NT2/D1 (cell line): ENCODE measurements at regions not wholly inside any gene's neighbourhood (a gene's known extent, or its start where the extent isn't known, plus 50 kb on each side); places are given as distances from the start of the nearest gene placed in this dataset.
A peak's percentile ranks its signal among the peaks of the same experiment; 100 is the strongest.

Source experiments
- DNase-seq: peaks from one replicate; pipeline ENCODE4 v3.0.0-alpha.2; 2011; ENCODE audit warnings: low read depth, low spot score
- H3K27me3 ChIP-seq: 2 replicates; pipeline ENCODE4 v1.6.0; 2011; ENCODE audit warnings: mild to moderate bottlenecking; ENCODE audit not compliant: insufficient read length, insufficient read depth
- H3K36me3 ChIP-seq: 2 replicates; pipeline ENCODE4 v1.6.1; 2011; ENCODE audit warnings: mild to moderate bottlenecking, low read length, mixed read lengths; ENCODE audit not compliant: insufficient read depth, insufficient read length
- H3K4me1 ChIP-seq: 2 replicates; pipeline ENCODE4 v1.5.1; 2011; ENCODE audit not compliant: insufficient read depth, insufficient read length
- H3K4me3 ChIP-seq: 2 replicates; pipeline ENCODE4 v1.5.1; 2011; ENCODE audit warnings: low read depth; ENCODE audit not compliant: insufficient read length
- H3K9ac ChIP-seq: 2 replicates; pipeline ENCODE4 v1.6.0; 2011; ENCODE audit warnings: low read depth; ENCODE audit not compliant: insufficient read length
- H3K9me3 ChIP-seq: 2 replicates; pipeline ENCODE4 v1.5.1; 2011; ENCODE audit warnings: mild to moderate bottlenecking, low read length; ENCODE audit not compliant: insufficient read depth
- SUZ12 ChIP-seq: IDR thresholded peaks from 2 replicates; pipeline ENCODE4 v1.6.1; 2011; ENCODE audit not compliant: insufficient read length, insufficient read depth; ENCODE audit errors: extremely low read depth
- YY1 ChIP-seq: IDR thresholded peaks from 2 replicates; pipeline ENCODE4 v1.6.1; 2011; ENCODE audit not compliant: insufficient read length, insufficient read depth
- ZNF274 ChIP-seq: IDR thresholded peaks from 2 replicates; pipeline ENCODE4 v1.6.1; 2011; ENCODE audit warnings: mild to moderate bottlenecking, low read depth, low read length

GRCh38 chr5:15013654-15014463 is 142.3 kb upstream of the ANKH start:
- Histone ChIP-seq H3K4me3 (no peak overlapping the region), H3K27me3 (no peaks in the 10 kb centered on the region), H3K9ac (no peak overlapping the region), H3K36me3 (no peaks in the 10 kb centered on the region), H3K4me1 (no peaks in the 10 kb centered on the region), H3K9me3 (no peaks in the 10 kb centered on the region)
- TF ChIP-seq ZNF274: no peak
- peak; percentile 36 for DNase-seq

GRCh38 chr5:15012061-15012460 is 140.5 kb upstream of the ANKH start:
- no peaks in the 10 kb centered on the region for H3K36me3 ChIP-seq
- H3K4me1 ChIP-seq: no peaks in the 10 kb centered on the region

GRCh38 chr5:15010936-15011335 is 139.4 kb upstream of the ANKH start:
- Histone ChIP-seq H3K9ac (no peak overlapping the region), H3K36me3 (no peaks in the 10 kb centered on the region), H3K4me1 (no peaks in the 10 kb centered on the region), H3K27me3 (no peaks in the 10 kb centered on the region), H3K9me3 (no peaks in the 10 kb centered on the region), H3K4me3 (no peak overlapping the region)
- no peak for TF ChIP-seq ZNF274
- no peak for TF ChIP-seq SUZ12
- TF ChIP-seq YY1: no peak
- DNase-seq: no peak

More at GRCh38 chr5:15012061-15012460, 140.5 kb upstream of the ANKH start:
- DNase-seq: no peak
- H3K9me3 ChIP-seq: no peaks in the 10 kb centered on the region
- no peak overlapping the region for H3K9ac ChIP-seq
- no peak overlapping the region for H3K4me3 ChIP-seq
- H3K27me3 ChIP-seq: no peaks in the 10 kb centered on the region
- TF ChIP-seq ZNF274: no peak
- TF ChIP-seq SUZ12: no peak
- no peak for TF ChIP-seq YY1

GRCh38 chr5:15009420-15009819 is 137.8 kb upstream of the ANKH start:
- H3K4me1 ChIP-seq: no peaks in the 10 kb centered on the region
- no peaks in the 10 kb centered on the region for H3K9me3 ChIP-seq
- H3K4me3 ChIP-seq: no peak overlapping the region
- H3K9ac ChIP-seq: no peak overlapping the region
- no peaks in the 10 kb centered on the region for H3K27me3 ChIP-seq
- no peaks in the 10 kb centered on the region for H3K36me3 ChIP-seq
- DNase-seq: no peak
- TF ChIP-seq YY1 (no peak), SUZ12 (no peak), ZNF274 (no peak)

- DNase-seq: no peak
- H3K4me3 ChIP-seq: no peak overlapping the region
- no peaks in the 10 kb centered on the region for H3K9me3 ChIP-seq
- H3K27me3 ChIP-seq: no peaks in the 10 kb centered on the region
- H3K4me1 ChIP-seq: no peaks in the 10 kb centered on the region
- no peak overlapping the region for H3K9ac ChIP-seq
- TF ChIP-seq YY1 (no peak), ZNF274 (no peak), SUZ12 (no peak)
- H3K36me3 ChIP-seq: no peaks in the 10 kb centered on the region
Measured at GRCh38 chr5:15008921-15009320, 137.3 kb upstream of the ANKH start.

GRCh38 chr5:15008476-15008875 is 136.9 kb upstream of the ANKH start:
- no peak overlapping the region for H3K9ac ChIP-seq
- H3K4me3 ChIP-seq: no peak overlapping the region
- H3K9me3 ChIP-seq: no peaks in the 10 kb centered on the region
- no peaks in the 10 kb centered on the region for H3K4me1 ChIP-seq
- H3K36me3 ChIP-seq: no peaks in the 10 kb centered on the region
- no peak for TF ChIP-seq SUZ12
- no peak for TF ChIP-seq YY1
- TF ChIP-seq ZNF274: no peak
- DNase-seq: no peak
- H3K27me3 ChIP-seq: no peaks in the 10 kb centered on the region

GRCh38 chr5:15007646-15008045 is 136.1 kb upstream of the ANKH start:
- DNase-seq: no peak
- no peak for TF ChIP-seq YY1
- no peak for TF ChIP-seq SUZ12
- TF ChIP-seq ZNF274: no peak
- Histone ChIP-seq H3K4me1 (no peaks in the 10 kb centered on the region), H3K9me3 (no peaks in the 10 kb centered on the region), H3K36me3 (no peaks in the 10 kb centered on the region), H3K9ac (no peak overlapping the region), H3K4me3 (no peak overlapping the region), H3K27me3 (no peaks in the 10 kb centered on the region)
